GM12878 (cell line): ENCODE measurements at regions not wholly inside any gene's neighbourhood (a gene's known extent, or its start where the extent isn't known, plus 50 kb on each side); places are given as distances from the start of the nearest gene placed in this dataset.
A peak's percentile ranks its signal among the peaks of the same experiment; 100 is the strongest.

ENCODE experiments used
- ATAC-seq: fragments of 200-7000 bp; cut with Tn5 transposase; 3 replicates; pipeline ENCODE4 v1.9.1; 2020; ENCODE audit warnings: mild to moderate bottlenecking, moderate library complexity
- BruUV-seq: library from RNA; stranded (reverse); fragments of 400-500 nt; replicated peaks from 2 replicates; lab custom pipeline; 2021; lab: Mats Ljungman, UMichigan
- CTCF ChIA-PET: fragments of 300-600 bp; sonication (Branson Sonifier 250); formaldehyde crosslinking; extraction: SDS; loops from one replicate; lab custom pipeline; 2021; ENCODE audit warnings: inconsistent platforms; lab: Yijun Ruan, JAX
- POLR2A ChIA-PET: fragments of 350-600 bp; formaldehyde crosslinking; extraction: SDS; loops from one replicate; lab custom pipeline; 2021; ENCODE audit warnings: inconsistent platforms; lab: Charles Lee
- RAD21 ChIA-PET: fragments of 300-600 bp; sonication (Branson Sonifier 250); formaldehyde crosslinking; loops from one replicate; lab custom pipeline; 2023; ENCODE audit warnings: antibody characterized with exemption; ENCODE audit not compliant: unreplicated experiment; lab: Charles Lee
- SMC1A ChIA-PET: fragments of 300-600 bp; sonication (Branson Sonifier 250); formaldehyde crosslinking; loops from one replicate; lab custom pipeline; 2023; ENCODE audit not compliant: unreplicated experiment, uncharacterized antibody; lab: Charles Lee
- DNase-seq: peaks from one replicate; pipeline ENCODE4 v3.0.0-alpha.2; 2011; ENCODE audit warnings: low read depth, low spot score
- FAIRE-seq: peaks from 3 replicates; lab custom pipeline; 2011; peaks lifted over from hg19 to GRCh38; lab: Jason Lieb, UNC
- H2AFZ ChIP-seq: 2 replicates; pipeline ENCODE4 v1.6.0; 2011; ENCODE audit warnings: low read depth, low read length, control low read depth; ENCODE audit not compliant: control insufficient read depth
- H3K27ac ChIP-seq: 2 replicates; pipeline ENCODE4 v1.5.1; 2011; ENCODE audit warnings: control low read depth; ENCODE audit not compliant: control insufficient read depth, insufficient read depth
- H3K27me3 ChIP-seq, 2 experiments: replicated peaks in 1 of 2; 2 replicates each; pipeline versions ENCODE4 v1.6.0 to v1.6.1; 2011; ENCODE audit warnings: low read length in 1 of 2; ENCODE audit not compliant: control insufficient read depth in 2 of 2, insufficient read depth in 2 of 2
- H3K36me3 ChIP-seq, 2 experiments: 2 replicates each; pipeline ENCODE4 v1.5.1; 2011; ENCODE audit warnings: low read length in 1 of 2; ENCODE audit not compliant: control insufficient read depth in 2 of 2, insufficient read depth in 2 of 2
- H3K4me1 ChIP-seq: 2 replicates; pipeline ENCODE4 v1.6.1; 2011; ENCODE audit warnings: mild to moderate bottlenecking, low read length, moderate library complexity, mixed read lengths; ENCODE audit not compliant: control insufficient read depth, insufficient read depth
- H3K4me2 ChIP-seq: 2 replicates; pipeline ENCODE4 v1.6.0; 2011; ENCODE audit warnings: control low read depth; ENCODE audit not compliant: control insufficient read depth, insufficient read depth
- H3K4me3 ChIP-seq: fragments of 200-600 bp; sonication (generic); 2 replicates; pipeline ENCODE4 v1.5.1; 2016
- H3K79me2 ChIP-seq: 2 replicates; pipeline ENCODE4 v1.6.0; 2011; ENCODE audit warnings: low read length; ENCODE audit not compliant: control insufficient read depth, insufficient read depth
- H3K9ac ChIP-seq: 2 replicates; pipeline ENCODE4 v1.8.0; 2011; ENCODE audit warnings: low read length, control low read depth, mixed read lengths; ENCODE audit not compliant: control insufficient read depth, insufficient read depth
- H3K9me3 ChIP-seq: replicated peaks from 3 replicates; pipeline ENCODE4 v1.5.1; 2011; ENCODE audit warnings: mild to moderate bottlenecking, low read length; ENCODE audit not compliant: control insufficient read depth, insufficient read depth
- H4K20me1 ChIP-seq: 2 replicates; pipeline ENCODE4 v1.6.0; 2011; ENCODE audit not compliant: control insufficient read depth, insufficient read depth
- CBX5 ChIP-seq: sonication (generic); IDR thresholded peaks from 2 replicates; pipeline ENCODE4 v1.6.1; 2016; ENCODE audit warnings: low read depth, moderate library complexity, mild to moderate bottlenecking, inconsistent platforms
- CEBPZ ChIP-seq: fragments of 150-350 bp; IDR thresholded peaks from 2 replicates; pipeline ENCODE4 v1.6.1; 2016; ENCODE audit warnings: low read depth, low read length
- CREB1 ChIP-seq: IDR thresholded peaks from 2 replicates; pipeline ENCODE4 v1.6.1; 2012; ENCODE audit warnings: low read depth, mild to moderate bottlenecking, inconsistent platforms
- SPI1 ChIP-seq: IDR thresholded peaks from 2 replicates; pipeline ENCODE4 v1.6.1; 2011; ENCODE audit warnings: low read depth, mild to moderate bottlenecking, low read length, moderate library complexity, borderline replicate concordance; ENCODE audit not compliant: insufficient read depth
- YY1 ChIP-seq: IDR thresholded peaks from 2 replicates; pipeline ENCODE4 v1.6.1; 2011; ENCODE audit warnings: low read depth, mild to moderate bottlenecking, low read length
- WGBS: methylation state at CpG from one replicate; pipeline ENCODE4 v1.1.6; 2016; ENCODE audit warnings: low lambda C conversion rate; ENCODE audit not compliant: insufficient replicate concordance, insufficient coverage; ENCODE audit errors: missing lambda C conversion rate; 5-methylcytosine and 5-hydroxymethylcytosine counted together
- in situ Hi-C: fragments of 300-500 bp; cut with MboI; formaldehyde crosslinking; loops from 9 replicates; pipeline ENCODE4 v1.14.3; 2018; ENCODE audit warnings: mixed read lengths
- intact Hi-C: fragments of 100-400 bp; cut with micrococcal nuclease; formaldehyde crosslinking; loops from one replicate; pipeline ENCODE4 v1.14.2; 2022; ENCODE audit not compliant: unreplicated experiment

DNA sequence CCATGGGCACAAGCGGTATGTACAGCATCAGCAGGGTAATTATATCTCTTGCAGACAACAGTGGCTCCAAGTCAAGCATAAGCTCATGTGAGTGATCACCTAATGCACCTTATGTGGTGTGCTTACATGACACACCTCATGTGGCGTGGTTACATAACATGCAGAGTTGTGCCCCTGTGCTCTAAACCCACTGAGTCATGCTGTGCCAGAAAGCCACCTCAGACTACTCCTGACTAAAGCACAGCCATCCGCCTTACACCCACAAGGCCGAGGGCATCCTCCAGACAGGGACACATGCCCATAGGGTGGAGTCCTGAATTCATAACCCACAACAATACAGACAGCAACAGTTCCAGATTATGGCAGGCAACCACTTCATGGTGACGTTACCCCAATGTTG lies 163.7 kb upstream of the SLC30A5 start (continued):
- no peak for TF ChIP-seq SPI1
- TF ChIP-seq, all 136 proteins: peak for 0

- Histone ChIP-seq H3K4me3 (no peak overlapping the region), H3K36me3 (no peaks in the 10 kb centered on the region), H2AFZ (no peak overlapping the region), H4K20me1 (no peaks in the 10 kb centered on the region), H3K9me3 (peaks cover 5% of the 10 kb centered on the region; the same call in 2 of the 3 replicates), H3K4me2 (no peak overlapping the region), H3K4me1 (no peaks in the 10 kb centered on the region), H3K27me3 (no peaks in the 10 kb centered on the region), H3K9ac (no peak overlapping the region), H3K27ac (no peak overlapping the region), H3K79me2 (no peaks in the 10 kb centered on the region)
- no peak for FAIRE-seq
- CTCF ChIA-PET, result no interaction called here
- BruUV-seq, result no TSS peak
- 44% methylated on average over 3 of the region's 3 CpGs for WGBS
- TF ChIP-seq CREB1 (no peak), CBX5 (peak; percentile 93), CEBPZ (peak; percentile 89), YY1 (peak; percentile 60; the same call in 1 of the 2 replicates)
- POLR2A ChIA-PET, result no interaction called here
- intact Hi-C loops, result no loop called here
- RAD21 ChIA-PET, result no interaction called here
- SMC1A ChIA-PET, result interaction anchor here (0.6 kb wide), 1 partner anchor 93 kb away, joined by 3 read pairs; no protein-coding TSS in a partner anchor
- in situ Hi-C loops, result no loop called here
- DNase-seq, result no peak
- no peak for ATAC-seq
These were observed 160.9 kb upstream of the SLC30A5 start for GRCh38 chr5:68932830-68933434.
